ENCODE measurements at regions not wholly inside any gene's neighbourhood (a gene's known extent, or its start where the extent isn't known, plus 50 kb on each side); places are given as distances from the start of the nearest gene placed in this dataset.

GRCh38 chr5:144566747-144567420 lies 396.2 kb downstream of the KCTD16 start:
- TF ChIP-seq POLR2A (IDR thresholded peaks at IDR 0.05; ENCODE audit: low read length), result no peak
- no peak for TF ChIP-seq GATA1 (IDR thresholded peaks at IDR 0.05; ENCODE audit: low read depth, low read length)
